HG02981 (cell line): ENCODE measurements at regions not wholly inside any gene's neighbourhood (a gene's known extent, or its start where the extent isn't known, plus 50 kb on each side); places are given as distances from the start of the nearest gene placed in this dataset.
"Not testable (repeated sequence)": the region's sequence is repeated elsewhere in the genome, so short reads cannot be mapped to it uniquely, and the experiment has no call there.

Source experiments
- ATAC-seq: cut with Tn5 transposase; IDR thresholded peaks from one replicate; pipeline ENCODE4 v1.9.1; 2021; ENCODE audit warnings: mild to moderate bottlenecking, moderate library complexity; ENCODE audit not compliant: unreplicated experiment

- no peak for ATAC-seq
Observed at GRCh38 chr13:48806522-48806921, 152.8 kb downstream of the CYSLTR2 start.

DNA sequence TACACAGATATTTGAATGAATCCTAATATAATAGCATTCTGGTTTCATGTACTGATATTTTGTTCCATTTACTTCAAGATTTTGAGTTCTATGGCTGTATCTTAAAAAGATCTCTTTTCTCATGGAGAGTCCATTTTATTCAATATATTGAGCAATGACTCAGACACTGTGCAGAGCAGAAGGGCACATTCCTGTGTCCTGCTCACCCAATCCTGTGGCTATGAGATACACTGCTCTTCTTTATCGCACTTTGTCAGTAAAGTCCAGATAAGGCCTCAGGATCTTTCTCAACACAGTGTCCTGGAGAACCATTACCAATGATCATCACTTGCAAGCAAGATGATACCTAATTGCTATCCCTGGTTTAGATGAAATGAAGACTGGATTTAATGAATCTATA is 155.0 kb downstream of the CYSLTR2 start:
- ATAC-seq, result no peak

GRCh38 chr13:48810013-48810412 is 156.3 kb downstream of the CYSLTR2 start:
- ATAC-seq, result no peak

GRCh38 chr13:48813518-48813917 is 159.8 kb downstream of the CYSLTR2 start:
- no peak for ATAC-seq

GRCh38 chr13:48816700-48817099 is 159.0 kb upstream of the FNDC3A start:
- no peak for ATAC-seq

GRCh38 chr13:48817166-48817802 is 158.4 kb upstream of the FNDC3A start:
- no peak for ATAC-seq

GRCh38 chr13:48818495-48819356 is 157.0 kb upstream of the FNDC3A start:
- no peak for ATAC-seq

DNA sequence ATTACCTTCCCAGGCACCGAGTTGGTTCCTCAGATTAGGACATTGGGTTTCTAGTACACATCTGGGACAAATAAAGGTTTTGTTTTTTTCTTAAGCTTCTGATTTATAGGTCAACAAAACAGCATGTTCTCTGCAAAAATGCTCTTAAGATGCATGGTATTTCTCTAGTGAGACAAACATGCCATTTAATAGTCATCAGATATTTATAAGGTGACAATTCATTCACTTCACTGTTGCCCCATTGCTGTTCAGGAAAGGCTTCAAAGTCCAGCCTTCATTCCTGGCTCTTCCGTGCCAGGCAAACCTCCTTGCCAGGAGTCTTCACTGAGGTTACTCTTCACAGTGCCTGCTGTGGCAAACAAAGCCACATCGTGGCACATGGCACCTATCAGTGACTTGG is 156.3 kb upstream of the FNDC3A start:
- ATAC-seq, result no peak

- ATAC-seq, result no peak
Observed at GRCh38 chr13:48819899-48820298, 155.8 kb upstream of the FNDC3A start.

- ATAC-seq, result not testable (repeated sequence)
Observed at GRCh38 chr13:48823526-48823925, 152.2 kb upstream of the FNDC3A start.

- ATAC-seq, result no peak
Observed at GRCh38 chr13:48826039-48826438, 149.7 kb upstream of the FNDC3A start.

DNA sequence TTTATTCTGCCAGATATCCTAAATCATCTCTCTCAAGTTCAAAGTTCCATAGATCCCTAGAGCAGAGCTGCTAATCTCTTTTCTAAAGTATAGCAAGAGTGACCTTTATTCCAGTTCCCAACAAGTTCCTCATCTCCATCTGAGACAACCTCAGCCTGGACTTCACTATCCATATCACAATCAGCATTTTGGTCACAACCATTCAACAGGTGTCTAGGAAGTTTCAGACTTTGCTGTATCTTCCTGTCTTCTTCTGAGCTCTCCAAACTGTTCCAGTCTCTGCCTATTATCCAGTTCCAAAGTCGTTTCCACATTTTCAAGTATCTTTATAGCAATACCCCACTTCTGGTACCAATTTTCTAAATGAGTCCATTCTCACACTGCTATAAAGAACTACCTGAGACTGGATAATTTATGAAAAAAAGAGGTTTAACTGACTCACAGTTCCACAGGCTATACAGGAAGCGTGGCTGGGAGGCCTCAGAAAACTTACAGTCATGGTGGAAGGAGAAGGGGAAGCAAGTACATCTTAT is 148.7 kb upstream of the FNDC3A start:
- not testable (repeated sequence) for ATAC-seq

GRCh38 chr13:48827709-48828108 is 148.0 kb upstream of the FNDC3A start:
- ATAC-seq, result no peak

GRCh38 chr13:48828962-48829411 is 146.7 kb upstream of the FNDC3A start:
- ATAC-seq, result peak; percentile 77

GRCh38 chr13:48829536-48829935 is 146.2 kb upstream of the FNDC3A start:
- ATAC-seq, result peak; percentile 35

GRCh38 chr13:48831248-48831647 is 144.5 kb upstream of the FNDC3A start:
- no peak for ATAC-seq

DNA sequence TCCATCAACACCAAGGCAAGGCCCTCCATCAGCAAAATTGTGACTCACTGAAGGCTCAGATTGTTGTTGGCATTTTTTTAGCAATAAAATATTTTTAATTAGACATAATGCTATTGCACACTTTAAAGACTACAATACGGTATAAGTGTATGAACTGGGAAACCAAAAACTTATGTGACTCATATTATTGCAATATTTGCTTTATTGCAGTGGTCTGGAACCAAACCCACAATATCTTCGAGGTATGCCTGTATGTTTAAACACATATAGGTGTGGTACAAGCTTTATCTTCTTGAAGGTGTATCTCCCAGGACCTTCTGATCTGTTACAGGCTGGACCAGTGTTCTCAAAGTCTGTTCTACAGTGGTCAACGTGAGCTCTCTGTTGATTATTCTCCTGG is 142.3 kb upstream of the FNDC3A start:
- ATAC-seq, result no peak

DNA sequence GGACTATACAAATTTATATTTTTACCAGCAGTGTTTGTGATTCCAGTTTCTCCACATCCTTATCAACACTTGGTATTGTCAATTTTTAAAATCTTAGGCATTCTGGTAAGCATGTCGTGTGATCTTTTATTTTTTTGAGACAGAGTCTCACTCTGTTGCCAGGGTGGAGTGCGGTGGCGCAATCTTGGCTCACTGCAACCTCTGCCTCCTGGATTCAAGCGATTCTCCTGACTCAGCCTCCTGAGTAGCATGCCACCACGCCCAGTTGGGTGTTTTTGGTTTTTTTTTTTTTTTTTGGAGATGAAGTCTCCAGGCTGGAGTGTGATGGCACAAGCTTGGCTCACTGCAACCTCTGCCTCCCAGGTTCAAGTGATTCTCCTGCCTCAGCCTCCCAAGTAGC is 140.4 kb upstream of the FNDC3A start:
- ATAC-seq, result not testable (repeated sequence)

DNA sequence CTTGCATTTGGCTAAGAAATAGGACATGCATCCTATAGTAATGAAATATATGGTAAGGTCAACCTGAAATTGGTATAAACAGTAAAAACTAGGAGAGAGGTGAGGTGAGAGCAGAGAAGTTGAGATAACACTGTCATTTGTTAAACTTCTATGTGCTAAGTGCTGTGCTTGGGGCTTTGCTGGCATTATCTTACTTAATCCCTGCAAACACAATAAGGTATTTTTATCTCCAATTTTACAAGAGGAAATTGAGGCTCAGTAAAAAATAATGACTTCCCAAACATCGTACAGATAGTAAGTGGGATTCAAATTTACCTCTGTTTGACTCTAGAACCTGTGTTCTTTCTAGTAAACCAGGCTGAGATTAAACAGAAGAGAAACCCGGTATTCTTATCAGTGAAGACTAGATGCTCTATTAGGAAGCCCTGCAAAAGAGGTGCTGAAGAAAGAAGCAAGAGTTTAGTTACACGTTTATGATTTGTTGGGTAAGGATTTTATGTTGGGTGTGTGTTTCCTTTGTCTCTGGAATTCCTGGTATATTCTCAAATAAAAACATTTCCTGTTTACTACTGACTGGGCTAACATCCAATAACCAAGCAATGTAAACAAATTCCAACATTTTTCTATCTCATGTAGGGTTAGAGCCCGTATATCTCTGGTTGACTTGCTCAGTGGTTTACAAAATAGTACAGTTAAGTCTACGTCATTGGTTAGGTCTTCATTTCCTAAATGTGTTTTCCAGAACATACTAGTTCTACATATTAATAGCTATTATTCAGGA is 137.3 kb upstream of the FNDC3A start:
- no peak for ATAC-seq

- no peak for ATAC-seq
Observed at GRCh38 chr13:48839171-48839570, 136.5 kb upstream of the FNDC3A start.

- ATAC-seq, result no peak
Observed at GRCh38 chr13:48840366-48840765, 135.3 kb upstream of the FNDC3A start.
